DMS53 treated with DMSO at 0.1 percent for 48 hours (cell line): ENCODE measurements at regions not wholly inside any gene's neighbourhood (a gene's known extent, or its start where the extent isn't known, plus 50 kb on each side); places are given as distances from the start of the nearest gene placed in this dataset.

Source experiments
- DNase-seq: peaks from one replicate; lab custom pipeline; 2025; ENCODE audit not compliant: unreplicated experiment; lab: John Stamatoyannopoulos, UW

DNA sequence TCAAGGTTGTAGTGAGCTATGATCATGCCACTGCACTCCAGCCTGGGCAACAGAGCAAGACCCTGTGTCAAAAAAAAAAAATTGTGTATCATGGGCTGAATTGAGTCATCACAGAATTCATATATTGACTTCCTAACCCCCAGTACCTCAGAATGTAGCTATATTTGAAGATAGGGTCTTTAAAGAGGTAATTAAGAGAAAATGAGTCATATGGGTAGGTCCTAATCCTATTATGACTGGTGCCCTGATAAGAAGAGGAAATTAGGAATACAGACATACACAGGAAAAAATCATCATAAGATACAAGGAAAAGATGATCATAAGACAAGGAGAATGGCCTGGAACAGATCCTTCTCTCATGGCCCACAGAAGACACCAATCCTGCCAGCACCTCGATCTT lies 466.4 kb upstream of the ACVR2A start:
- no peak for DNase-seq

DNA sequence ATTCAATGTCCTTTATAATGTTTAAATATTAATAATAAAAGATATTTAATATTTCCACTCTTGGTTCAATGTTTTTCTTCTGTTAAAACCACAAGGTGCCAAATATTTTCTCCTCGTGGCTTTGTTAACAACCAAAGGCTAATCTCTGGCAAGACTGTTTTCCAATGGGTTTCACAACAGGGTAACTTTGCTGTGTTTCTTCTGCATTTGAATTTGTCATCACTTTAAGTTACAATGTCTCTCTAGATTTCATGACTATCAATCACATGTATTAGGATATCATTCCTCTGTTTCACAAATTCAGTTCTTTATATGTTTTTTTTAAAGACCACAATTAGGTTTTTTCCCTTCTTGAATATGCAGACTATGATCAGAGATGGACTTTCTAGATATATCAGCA lies 469.8 kb upstream of the ACVR2A start:
- DNase-seq: no peak

DNA sequence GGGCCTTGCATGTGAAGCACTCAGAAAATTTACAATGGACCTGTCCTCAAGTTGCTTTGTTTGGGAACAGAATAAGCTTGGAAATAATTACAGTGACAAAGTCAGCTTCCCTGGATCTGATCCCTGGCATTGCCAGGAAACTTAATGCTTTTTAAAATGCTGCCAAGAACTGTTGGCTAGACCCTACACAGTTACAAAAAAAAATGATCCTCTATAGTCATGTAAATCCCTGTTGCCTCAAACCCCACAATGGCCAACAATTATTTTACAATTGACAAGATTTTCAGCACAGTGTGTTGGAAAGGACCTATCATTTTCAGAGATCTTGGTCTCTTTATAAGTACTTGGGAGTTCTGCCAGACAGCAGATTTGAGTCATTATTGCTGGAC lies 470.4 kb upstream of the ACVR2A start:
- no peak for DNase-seq

DNA sequence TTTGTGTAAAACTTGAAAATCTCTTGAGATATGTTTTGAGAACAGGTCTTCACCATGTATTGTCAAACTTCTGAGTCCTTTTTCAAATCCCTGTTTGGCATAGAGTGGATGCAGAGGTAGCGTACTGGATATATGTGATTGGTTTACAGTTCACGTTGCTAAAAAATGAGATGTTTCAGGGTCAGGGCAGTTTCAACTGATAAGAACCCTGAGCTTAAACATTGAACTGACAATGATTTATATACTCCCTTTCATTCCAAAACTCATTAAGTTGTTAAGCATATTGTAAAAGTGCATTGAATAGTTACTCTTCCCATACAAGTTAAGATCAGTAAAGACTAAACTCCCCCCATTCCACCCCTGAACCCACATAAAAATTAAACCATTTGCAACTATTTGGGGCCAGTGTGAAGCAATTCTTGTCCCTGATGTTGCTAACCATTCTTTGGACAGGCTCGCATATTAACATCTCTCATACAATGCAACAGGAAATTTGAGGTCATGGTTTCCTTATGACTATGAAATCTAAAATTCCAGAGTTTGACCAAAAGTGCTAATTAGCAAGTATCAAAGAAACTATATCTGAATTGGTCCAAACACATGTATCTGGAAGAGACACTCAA lies 470.9 kb upstream of the ACVR2A start:
- no peak for DNase-seq

DNA sequence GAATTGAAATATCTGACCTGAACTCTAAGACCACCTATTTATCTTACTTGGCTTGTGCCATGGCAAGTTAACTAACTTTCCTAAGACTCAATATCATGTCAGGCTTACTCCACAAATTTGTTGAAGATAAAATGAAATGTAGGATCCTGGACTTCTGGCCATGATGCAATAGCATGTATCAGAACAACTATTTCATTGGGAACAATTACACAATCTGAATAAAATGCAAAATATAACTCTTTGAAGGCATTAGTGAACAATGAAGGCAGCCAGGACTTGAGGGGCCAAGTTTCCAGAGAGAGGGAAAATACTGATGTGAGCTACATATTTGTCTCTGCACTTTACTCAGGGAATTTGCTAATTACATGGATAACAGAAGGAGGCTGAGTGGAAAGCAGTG lies 476.5 kb upstream of the ACVR2A start:
- DNase-seq: no peak

DNA sequence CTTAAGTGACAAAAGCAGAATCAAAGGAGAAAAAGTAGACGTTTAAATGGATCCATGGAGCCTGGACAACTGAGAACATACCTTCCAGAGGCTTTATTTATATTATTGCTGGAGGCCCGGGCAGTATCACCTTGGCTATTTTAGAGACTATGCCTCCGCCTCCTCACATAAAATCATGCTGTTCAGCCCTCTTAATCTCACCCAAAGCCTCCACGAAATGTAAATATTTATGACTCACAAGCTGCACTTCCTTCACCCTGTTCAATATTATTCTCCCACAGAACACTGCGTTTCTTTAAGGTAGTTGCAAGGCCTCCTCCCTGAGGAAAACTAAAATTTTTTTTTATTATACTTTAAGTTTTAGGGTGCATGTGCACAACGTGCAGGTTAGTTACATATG lies 478.6 kb upstream of the ACVR2A start:
- DNase-seq: no peak

DNA sequence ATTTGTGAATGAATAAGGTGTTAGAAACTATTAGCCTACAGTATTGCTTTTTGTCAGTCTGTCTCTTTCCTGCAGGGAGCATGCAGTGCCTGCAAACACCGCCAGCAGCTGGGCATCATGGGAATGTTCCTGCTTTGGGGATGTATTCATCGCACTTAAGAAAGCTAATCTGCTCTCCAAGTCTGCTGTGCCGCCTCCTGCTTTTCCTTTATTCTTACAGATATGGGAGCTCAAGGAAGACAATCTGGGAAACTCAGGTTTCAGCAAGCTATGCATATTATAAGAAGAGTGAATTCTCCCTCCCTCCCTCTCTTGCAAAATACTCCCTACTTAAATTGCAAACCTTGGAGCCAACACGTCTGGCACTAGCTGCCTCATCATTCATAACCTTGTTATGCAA lies 479.2 kb upstream of the ACVR2A start:
- DNase-seq: no peak

DNA sequence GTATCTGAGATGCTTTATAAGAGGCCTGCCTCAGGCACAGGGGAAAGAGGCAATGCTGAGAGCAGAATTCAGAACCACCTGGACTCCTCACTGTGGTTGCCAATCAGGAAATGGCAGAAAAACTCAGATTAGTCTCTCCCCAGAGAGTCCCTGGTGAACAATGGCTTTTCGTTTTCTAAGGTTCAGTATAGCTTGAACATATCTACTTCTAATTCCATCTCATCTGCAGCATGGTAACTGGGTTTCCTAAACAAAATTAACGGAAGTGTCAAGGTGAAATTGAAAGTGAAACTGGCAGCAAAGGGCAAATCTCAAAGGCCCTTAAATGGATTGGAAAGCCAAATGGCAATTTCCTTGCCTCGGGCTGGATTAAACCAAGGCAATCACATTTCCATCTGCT lies 480.2 kb upstream of the ACVR2A start:
- no peak for DNase-seq

DNA sequence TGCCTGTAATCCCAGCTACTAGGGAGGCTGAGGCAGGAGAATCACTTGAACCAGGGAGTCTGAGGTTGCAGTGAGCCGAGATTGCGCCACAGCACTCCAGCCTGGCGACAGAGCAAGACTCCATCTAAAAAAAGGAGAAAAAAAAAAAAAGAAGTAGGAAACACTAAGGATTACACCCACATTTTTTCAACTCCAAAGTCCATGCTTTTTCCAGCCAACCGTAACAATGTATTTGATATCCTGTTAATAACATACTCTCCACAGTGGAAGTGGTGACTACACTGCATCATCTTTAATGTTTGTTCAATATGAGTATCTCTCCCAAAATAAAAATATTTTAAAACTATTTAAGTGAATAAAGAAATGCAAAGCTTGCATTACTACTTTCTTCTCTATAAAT lies 481.6 kb upstream of the ACVR2A start:
- DNase-seq: no peak

DNA sequence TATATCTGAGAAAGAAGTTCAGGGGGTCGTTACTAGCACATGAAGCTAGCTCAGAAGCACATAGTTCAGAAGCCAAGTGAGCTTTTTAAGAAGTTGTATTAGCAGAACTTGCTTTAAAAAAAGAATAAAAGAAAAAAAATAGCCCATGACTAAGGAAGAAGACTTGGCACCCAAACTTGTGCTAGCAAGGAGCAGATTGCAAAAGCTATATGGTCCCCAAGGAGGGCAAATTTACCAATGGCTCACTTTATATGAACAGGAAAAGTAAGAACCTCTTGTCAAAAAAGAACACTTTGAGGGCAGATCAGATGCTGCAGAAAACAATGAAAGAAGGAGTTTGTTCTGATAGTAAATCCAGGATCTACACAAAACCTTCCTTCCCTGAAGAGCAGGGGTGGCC lies 486.5 kb upstream of the ACVR2A start:
- DNase-seq: no peak

DNA sequence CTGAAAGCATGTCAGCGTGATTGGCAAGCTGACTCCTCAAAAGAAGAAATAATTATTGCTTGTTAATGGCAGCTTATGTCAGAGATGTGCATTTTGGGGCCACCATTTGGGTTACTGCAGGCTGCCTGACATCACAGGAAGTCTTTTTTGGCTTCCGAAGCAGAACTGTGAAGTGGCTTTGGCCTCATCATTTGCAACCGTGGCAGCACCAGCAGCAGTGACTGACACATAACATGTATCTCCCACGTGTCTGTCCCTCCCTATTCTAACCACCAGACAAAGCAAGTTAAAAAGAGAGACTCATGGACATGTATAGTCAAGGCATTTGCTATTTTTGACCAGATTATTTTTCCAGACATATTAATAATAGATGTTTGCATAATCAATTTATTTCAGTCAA lies 488.7 kb upstream of the ACVR2A start:
- no peak for DNase-seq

DNA sequence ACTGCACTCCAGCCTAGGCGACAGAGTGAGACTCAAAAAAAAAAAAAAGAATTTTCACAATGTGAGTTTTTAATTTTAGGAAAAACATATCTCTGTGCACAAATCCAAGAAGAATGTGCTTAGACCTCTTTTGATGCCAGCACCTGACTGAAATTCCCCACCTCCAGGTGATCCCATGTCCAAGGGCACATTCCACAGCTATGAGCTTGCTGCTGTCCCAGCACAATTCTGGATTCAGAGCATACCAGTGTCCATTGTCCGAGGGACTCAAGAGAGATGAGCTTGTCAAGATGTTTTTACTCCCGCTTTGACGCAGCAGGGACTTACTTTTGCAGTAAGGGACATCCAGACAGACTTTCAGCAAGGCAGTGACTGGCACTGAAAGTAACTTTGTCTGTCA lies 489.1 kb upstream of the ACVR2A start:
- DNase-seq: no peak

DNA sequence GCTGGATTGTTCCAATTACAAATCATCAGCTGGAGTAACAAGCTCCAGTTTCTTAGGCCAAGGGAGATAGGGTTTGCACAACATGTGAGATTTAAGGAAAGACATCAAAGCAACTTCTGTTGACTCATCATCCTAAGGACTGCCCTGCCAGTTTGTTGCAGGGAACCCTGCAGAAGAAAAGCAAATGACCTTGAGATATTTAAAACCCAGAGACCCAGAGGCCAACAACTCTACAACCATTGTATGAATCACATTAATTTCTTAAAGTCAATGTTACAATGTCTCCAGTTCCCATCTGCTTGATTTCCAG lies 491.8 kb upstream of the ACVR2A start:
- DNase-seq: no peak

DNA sequence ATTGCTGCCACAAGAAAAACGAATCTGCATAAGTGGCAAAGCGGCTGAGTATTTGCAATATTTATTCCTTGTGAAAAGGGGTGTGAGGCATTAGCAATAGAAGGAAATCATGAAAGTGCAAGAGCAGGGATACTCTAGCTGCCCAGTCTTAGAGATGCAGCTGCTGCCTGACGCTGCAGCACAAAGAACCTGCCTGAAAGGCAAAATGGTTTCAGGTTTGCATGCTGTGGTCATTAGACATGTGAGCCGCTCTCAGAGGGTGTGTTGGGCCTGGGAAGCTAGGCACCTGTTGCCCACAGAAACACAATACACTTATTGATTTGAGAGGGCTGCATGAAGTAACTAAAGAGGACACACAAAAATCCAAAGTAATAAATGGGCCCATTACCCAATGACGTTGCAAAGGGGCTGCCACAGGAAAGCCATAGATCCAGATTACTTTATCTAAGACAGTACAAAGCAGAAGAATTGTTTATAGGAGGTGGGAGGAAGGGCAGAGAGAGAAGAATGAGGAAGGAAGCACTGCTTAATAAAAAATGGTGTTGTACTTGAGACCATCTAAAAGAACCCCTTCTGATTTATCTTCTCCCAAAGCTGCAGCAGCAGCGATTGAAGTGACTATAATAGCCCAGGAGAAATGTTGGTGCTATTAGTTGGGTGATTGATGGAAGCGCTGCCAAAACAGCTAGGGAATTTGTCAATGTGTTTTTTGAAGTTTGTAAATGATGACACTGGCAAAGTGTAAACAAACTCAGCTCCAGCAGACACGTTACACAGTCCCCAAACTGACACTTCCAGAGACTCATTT lies 492.4 kb upstream of the ACVR2A start:
- DNase-seq: no peak

DNA sequence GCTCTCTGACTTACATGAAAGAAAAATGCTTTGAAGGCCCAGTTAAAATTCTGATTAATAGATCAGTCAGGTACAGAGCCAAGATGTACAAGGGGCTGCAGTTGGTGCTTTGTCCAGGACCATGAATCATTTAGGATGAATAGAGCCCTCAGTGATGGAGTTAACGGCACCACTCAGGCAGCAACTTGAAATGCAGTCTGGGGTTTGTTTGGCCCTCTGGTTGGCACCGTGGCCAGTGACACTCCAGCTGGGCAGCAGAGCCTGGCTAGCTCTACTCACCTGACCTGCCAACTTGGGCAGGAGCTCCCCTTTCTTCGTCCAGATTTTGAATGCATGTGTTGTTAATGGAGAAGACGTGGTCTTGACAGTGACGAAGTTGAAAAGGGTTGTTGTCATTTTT lies 493.0 kb upstream of the ACVR2A start:
- DNase-seq: no peak

DNA sequence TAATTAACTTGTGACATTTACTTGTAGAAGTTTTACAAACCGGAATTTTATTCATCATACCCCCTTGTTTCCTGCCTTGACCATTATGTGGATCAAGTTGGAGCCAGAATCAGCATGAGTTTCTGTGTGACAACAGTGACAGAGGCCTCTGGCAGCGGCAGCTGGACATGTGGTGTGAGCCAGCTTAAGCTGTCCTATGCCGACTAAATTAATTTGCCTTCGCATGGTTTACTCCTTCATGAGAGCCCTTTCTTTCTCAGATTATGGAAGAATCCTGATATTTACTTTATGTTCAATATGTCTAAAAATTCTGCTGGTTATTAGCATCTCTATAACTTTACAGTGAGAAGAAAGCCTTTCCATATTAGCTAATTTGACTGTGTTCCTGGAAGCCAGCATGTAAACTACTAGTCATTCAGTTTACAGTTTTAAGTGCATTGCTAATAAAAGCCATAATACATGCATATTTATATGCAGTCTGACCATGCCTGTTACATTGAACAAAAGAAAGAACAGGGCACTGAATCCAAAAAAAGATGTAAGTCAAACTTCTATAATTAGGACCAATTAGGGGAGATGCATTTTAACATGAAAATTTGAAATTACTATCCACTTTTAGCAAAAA lies 495.8 kb upstream of the ACVR2A start:
- DNase-seq: no peak

DNA sequence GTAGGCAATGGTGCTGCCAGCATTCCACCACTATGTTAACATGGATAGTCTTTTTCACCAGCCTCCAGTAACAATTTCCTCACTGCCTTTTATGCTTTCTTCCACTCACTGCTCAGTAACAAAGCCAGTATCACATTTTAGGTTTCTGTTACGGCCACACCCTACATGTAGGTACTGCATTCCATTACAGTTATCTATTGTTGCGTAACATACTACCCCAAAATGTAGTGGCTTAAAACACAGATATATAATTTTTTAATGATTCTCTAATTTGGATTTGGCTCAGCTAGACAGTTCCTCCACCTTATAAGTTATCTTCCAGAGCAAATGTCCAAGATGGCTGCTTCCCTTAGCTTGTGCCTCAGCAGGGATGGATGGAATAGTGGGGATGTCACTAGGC lies 498.7 kb upstream of the ACVR2A start:
- DNase-seq: no peak

DNA sequence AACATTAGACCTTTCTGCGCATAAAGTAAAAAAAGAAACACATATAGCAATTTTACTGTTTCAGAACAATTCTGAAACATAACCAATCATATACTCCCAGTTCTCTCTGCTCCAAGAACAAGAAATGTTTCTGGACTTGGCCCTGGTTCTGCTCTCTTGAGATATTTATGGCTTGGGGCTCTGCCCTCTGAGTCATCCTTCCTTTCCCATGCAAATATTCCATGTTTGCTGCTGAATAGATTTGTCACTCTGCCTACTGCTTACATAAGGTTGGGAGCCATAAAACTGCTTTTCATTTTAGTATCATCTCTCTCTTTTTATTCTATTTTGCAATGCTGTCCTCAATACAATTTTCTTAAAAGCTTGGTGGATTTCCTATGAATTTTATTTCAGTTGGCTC lies 499.6 kb upstream of the ACVR2A start:
- no peak for DNase-seq

DNA sequence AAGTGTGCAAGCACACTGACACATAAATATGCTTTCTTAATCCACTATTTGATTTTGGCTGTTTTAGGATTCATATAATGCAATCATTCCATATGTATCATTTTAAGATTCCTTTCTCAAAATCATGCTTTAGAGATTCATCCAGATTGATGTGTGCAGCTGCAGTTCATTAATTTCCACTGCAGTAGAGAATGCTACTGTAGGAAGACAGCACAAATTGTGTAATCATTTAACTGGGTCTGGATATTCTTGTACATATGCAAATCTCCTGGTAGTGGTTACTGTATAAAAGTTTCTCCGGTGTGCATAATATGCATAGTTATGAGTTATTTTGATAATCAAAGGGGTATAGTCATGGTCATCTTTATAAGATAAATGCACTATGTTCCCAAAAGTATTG lies 502.5 kb upstream of the ACVR2A start:
- DNase-seq: no peak

DNA sequence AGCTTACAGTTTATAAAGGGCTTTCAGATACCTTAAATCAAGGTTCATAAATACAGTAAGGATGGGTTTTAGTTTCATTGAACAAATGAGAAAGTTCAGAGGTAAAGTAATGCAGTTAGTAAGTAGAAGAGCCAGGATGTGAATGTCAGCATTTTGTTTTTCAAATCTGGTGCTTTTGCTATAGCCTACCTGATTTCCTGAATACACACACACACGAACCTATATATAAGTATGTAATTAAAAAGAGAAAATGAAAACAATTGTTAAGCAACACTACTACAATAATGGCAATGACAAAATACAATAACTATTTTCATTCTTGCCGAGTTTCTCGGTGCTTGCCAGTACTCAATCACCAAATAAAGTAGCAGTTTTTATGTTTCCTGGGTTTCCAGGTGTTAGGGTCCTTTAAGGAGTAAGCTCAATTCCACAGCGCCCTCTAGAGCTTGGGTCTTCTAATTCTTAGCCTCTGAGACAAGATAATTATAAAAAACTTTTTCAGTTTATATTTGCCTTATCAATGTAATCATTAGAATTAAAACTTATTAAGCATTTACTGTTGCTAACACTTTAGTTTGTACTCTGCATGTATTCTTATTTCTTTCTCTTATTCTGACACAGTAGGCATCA lies 512.9 kb upstream of the ACVR2A start:
- DNase-seq: no peak

DNA sequence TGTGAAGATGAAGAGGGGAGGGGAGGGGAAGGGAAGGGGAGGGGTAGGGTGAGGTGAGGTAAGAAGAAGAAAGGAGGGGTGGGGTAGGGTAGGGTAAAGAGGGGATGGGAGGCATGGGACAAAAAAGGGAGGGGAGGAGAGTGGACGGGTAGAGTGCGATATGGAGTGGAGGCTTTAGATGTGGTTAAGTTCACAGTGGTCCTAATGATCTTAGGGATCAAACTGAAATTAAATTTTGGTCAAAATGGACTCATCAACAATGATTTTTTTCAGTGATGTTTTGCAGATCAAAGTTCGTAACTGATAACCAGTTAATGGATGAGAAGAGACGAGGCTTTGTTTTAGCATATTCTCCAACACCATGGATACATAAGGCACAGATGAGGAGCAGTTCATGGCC lies 513.9 kb upstream of the ACVR2A start:
- no peak for DNase-seq

DNA sequence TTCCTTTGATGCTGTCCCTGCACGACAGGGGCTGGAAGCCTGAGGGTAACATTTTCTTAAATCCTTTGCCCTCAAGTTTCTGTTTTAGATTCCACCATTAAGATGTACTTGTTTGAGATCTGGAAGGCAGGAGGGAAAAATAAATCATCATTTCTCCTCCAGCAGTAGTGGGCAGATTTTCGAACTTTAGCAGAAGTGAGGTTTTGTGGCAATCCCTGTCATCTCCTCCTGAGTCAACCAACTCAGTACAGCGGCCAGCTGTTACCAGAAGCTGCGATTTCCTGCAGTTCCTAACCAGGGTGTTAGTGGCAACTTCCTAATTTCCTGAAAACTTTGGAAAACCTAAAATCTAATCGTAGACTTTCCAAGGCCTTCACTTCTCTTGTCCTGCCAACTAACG lies 517.2 kb upstream of the ACVR2A start:
- DNase-seq: no peak
